ENCODE measurements at regions not wholly inside any gene's neighbourhood (a gene's known extent, or its start where the extent isn't known, plus 50 kb on each side); places are given as distances from the start of the nearest gene placed in this dataset.

- TF ChIP-seq CTCF (conservative IDR thresholded peaks at IDR 0.05 in 1 of 2, IDR thresholded peaks at IDR 0.05 in 1 of 2; ENCODE audit: extremely low read depth in 1 of 2, insufficient read depth in 1 of 2, low read depth in 1 of 2, low read length in 2 of 2) (no peak), EZH2 (IDR thresholded peaks at IDR 0.05; ENCODE audit: borderline replicate concordance, low read length) (no peak)
Measured at GRCh38 chr13:97140131-97140530, 82.0 kb upstream of the MBNL2 start.

Data from mammary epithelial cell (primary cell).